ENCODE measurements at regions not wholly inside any gene's neighbourhood (a gene's known extent, or its start where the extent isn't known, plus 50 kb on each side); places are given as distances from the start of the nearest gene placed in this dataset.

DNA sequence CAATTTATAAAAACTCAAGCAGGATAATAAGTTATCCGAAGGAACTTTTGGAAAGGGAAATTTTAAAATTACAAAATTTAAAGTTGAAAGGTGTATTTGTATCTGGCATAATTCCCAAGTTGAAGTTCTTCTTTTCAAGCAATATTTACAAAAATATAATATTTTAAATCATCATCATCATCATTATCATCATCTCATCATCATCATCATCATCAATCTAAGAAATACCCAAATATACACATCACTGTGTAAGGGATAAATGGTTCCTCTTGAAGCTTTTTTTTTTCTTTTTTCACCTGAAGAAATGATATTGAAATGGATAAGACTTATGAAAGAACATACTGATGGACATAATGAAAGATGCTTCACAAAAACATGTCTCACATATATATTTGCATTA is 254.9 kb upstream of the ARRDC3 start:
- TF ChIP-seq, protein P1, sequence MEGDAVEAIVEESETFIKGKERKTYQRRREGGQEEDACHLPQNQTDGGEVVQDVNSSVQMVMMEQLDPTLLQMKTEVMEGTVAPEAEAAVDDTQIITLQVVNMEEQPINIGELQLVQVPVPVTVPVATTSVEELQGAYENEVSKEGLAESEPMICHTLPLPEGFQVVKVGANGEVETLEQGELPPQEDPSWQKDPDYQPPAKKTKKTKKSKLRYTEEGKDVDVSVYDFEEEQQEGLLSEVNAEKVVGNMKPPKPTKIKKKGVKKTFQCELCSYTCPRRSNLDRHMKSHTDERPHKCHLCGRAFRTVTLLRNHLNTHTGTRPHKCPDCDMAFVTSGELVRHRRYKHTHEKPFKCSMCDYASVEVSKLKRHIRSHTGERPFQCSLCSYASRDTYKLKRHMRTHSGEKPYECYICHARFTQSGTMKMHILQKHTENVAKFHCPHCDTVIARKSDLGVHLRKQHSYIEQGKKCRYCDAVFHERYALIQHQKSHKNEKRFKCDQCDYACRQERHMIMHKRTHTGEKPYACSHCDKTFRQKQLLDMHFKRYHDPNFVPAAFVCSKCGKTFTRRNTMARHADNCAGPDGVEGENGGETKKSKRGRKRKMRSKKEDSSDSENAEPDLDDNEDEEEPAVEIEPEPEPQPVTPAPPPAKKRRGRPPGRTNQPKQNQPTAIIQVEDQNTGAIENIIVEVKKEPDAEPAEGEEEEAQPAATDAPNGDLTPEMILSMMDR (IDR thresholded peaks at IDR 0.05; ENCODE audit: insufficient read depth, low read length): no peak
- TF ChIP-seq, protein P2, sequence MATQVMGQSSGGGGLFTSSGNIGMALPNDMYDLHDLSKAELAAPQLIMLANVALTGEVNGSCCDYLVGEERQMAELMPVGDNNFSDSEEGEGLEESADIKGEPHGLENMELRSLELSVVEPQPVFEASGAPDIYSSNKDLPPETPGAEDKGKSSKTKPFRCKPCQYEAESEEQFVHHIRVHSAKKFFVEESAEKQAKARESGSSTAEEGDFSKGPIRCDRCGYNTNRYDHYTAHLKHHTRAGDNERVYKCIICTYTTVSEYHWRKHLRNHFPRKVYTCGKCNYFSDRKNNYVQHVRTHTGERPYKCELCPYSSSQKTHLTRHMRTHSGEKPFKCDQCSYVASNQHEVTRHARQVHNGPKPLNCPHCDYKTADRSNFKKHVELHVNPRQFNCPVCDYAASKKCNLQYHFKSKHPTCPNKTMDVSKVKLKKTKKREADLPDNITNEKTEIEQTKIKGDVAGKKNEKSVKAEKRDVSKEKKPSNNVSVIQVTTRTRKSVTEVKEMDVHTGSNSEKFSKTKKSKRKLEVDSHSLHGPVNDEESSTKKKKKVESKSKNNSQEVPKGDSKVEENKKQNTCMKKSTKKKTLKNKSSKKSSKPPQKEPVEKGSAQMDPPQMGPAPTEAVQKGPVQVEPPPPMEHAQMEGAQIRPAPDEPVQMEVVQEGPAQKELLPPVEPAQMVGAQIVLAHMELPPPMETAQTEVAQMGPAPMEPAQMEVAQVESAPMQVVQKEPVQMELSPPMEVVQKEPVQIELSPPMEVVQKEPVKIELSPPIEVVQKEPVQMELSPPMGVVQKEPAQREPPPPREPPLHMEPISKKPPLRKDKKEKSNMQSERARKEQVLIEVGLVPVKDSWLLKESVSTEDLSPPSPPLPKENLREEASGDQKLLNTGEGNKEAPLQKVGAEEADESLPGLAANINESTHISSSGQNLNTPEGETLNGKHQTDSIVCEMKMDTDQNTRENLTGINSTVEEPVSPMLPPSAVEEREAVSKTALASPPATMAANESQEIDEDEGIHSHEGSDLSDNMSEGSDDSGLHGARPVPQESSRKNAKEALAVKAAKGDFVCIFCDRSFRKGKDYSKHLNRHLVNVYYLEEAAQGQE (IDR thresholded peaks at IDR 0.05; ENCODE audit: insufficient replicate concordance, low read depth): no peak

Measured in HL-60 (cell line).